ENCODE measurements at regions not wholly inside any gene's neighbourhood (a gene's known extent, or its start where the extent isn't known, plus 50 kb on each side); places are given as distances from the start of the nearest gene placed in this dataset.

DNA sequence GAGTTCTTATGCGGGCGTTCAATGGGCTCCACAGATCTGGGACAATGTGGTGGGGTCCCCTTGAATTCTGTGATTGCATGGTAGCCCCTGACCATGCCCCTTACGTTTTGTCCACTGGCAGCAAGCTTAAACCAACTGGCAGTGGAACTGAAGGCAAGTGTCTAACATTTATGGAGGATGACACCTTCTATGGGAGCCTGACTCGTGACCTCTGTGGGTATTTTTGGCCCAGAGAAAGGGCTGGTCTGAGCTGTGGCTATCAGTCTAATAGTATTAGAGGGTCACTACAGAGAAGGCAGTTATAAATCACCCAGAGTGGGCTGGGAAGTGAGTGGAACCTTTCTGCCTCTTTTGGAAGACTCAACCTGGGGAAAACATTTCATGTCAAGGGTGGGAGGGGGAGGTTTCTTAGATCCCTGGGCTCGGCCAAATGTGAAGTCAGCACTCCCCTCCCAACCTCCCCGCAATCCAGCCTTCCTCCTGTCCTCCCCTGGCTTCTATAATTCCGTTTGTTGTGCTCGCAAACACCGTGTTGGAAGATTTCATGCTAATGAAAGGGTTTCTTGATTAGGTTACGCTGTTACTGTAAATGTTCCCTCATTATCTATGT is 322.7 kb downstream of the RPS24 start:
- Histone ChIP-seq H3K9me3 (ENCODE audit: control insufficient read depth, insufficient read depth, low read length) (no peaks in the 10 kb centered on the region), H3K9ac (ENCODE audit: low read depth, low read length) (no peak overlapping the region), H3K4me3 (ENCODE audit: low read depth, low read length) (no peak overlapping the region), H3K27me3 (ENCODE audit: control insufficient read depth, insufficient read depth, low read length) (peaks cover 2% of the 10 kb centered on the region; the same call in 1 of the 2 replicates), H3K4me1 (ENCODE audit: control insufficient read depth, insufficient read depth, low read length) (peaks cover 22% of the 10 kb centered on the region), H3K36me3 (ENCODE audit: control insufficient read depth, insufficient read depth, low read length) (no peaks in the 10 kb centered on the region), H3K27ac (ENCODE audit: low read depth, low read length) (no peak overlapping the region)

DNA sequence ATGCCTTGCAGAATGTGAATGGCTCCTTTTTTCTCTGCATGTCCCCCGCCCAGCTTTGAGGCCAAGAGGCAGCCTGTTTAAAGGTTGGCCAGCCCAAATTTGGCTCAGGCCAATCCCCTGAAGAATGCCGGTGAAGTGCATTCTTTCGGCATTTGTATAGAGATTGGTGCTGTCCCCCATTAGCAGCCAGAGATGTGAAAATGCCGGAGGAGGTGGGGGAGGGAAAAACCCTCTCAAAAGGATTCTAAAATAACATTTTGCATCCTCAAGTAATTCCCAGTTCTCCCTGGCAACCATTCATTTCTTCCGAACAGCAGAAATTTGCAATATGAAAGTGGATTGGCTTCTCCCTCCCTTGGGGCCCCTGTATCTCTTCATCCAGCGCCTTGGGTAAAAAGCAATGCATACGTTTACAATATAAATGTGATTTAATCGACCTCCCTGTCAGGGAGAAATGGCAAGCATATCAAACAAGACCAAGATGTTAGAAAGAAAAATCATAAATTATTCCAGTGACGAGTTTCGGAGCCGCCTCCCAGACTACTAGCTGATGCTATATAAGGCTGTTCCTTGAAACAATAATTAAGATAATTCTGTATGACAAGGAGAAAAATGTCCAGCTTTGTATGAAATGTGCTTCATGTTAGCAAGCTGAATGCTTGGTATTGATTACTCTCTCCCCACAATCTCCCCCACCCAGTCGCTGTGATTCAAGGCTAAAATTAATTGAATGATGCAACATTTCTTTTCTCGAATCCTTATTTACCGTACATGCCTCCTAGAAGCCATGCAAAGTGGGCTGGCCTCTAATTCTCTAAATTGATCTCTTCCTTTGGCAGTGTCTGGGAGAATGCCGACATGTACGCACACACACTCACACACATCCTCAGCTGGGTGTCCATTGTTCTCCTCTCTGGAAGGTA is 323.7 kb downstream of the RPS24 start:
- H3K4me3 ChIP-seq (ENCODE audit: low read depth, low read length): no peak overlapping the region
- peak overlapping the region; percentile 26 for H3K27ac ChIP-seq (ENCODE audit: low read depth, low read length)
- H3K36me3 ChIP-seq (ENCODE audit: control insufficient read depth, insufficient read depth, low read length): no peaks in the 10 kb centered on the region
- peaks cover 22% of the 10 kb centered on the region for H3K4me1 ChIP-seq (ENCODE audit: control insufficient read depth, insufficient read depth, low read length)
- peaks cover 2% of the 10 kb centered on the region; the same call in 1 of the 2 replicates for H3K27me3 ChIP-seq (ENCODE audit: control insufficient read depth, insufficient read depth, low read length)
- H3K9ac ChIP-seq (ENCODE audit: low read depth, low read length): no peak overlapping the region
- no peaks in the 10 kb centered on the region for H3K9me3 ChIP-seq (ENCODE audit: control insufficient read depth, insufficient read depth, low read length)

DNA sequence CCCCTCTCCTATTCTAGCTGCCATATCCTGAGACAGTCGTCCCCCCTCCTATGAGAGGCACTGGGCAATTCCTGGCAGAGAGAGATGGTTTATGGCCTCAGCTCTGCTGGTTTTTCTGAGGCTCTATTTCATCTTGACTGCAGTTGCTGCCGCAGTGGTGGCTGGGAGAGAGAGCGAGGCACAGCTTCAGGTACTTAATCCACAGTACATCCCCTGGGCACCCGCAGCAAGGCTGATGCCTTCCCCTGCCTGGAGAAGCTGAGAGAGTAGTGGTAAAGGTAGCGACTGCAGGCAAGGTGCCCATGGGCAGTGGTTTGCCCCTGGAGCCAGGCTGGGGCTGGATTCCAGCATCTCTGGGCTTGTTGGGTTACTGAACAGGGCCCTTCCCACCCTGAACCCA is 324.7 kb downstream of the RPS24 start:
- Histone ChIP-seq H3K9me3 (ENCODE audit: control insufficient read depth, insufficient read depth, low read length) (no peaks in the 10 kb centered on the region), H3K9ac (ENCODE audit: low read depth, low read length) (no peak overlapping the region), H3K4me3 (ENCODE audit: low read depth, low read length) (no peak overlapping the region), H3K27me3 (ENCODE audit: control insufficient read depth, insufficient read depth, low read length) (peaks cover 2% of the 10 kb centered on the region; the same call in 1 of the 2 replicates), H3K36me3 (ENCODE audit: control insufficient read depth, insufficient read depth, low read length) (no peaks in the 10 kb centered on the region), H3K4me1 (ENCODE audit: control insufficient read depth, insufficient read depth, low read length) (peaks cover 22% of the 10 kb centered on the region), H3K27ac (ENCODE audit: low read depth, low read length) (no peak overlapping the region)

DNA sequence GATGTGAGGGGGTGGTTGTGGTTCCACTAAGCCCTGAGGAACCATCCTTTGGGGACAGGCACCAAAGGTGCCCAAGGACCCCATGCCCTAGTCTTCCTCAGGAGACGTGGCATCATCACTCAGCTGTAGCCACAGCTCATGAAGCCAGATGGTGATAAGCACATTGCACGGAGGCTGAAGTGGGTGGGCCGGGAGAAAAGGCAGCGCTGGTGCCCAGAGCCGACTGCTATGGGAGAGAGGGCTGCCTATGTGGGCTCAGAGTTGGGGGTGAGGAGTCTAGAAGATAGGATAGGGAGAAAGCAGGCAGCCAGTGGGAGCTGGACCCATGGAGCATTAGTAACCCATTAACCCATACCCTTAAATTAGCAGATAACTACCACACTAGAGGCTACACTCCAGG is 325.3 kb downstream of the RPS24 start:
- H3K27ac ChIP-seq (ENCODE audit: low read depth, low read length): no peak overlapping the region
- H3K27me3 ChIP-seq (ENCODE audit: control insufficient read depth, insufficient read depth, low read length): peaks cover 2% of the 10 kb centered on the region; the same call in 1 of the 2 replicates
- H3K36me3 ChIP-seq (ENCODE audit: control insufficient read depth, insufficient read depth, low read length): no peaks in the 10 kb centered on the region
- H3K9me3 ChIP-seq (ENCODE audit: control insufficient read depth, insufficient read depth, low read length): no peaks in the 10 kb centered on the region
- peaks cover 22% of the 10 kb centered on the region for H3K4me1 ChIP-seq (ENCODE audit: control insufficient read depth, insufficient read depth, low read length)
- H3K9ac ChIP-seq (ENCODE audit: low read depth, low read length): no peak overlapping the region
- H3K4me3 ChIP-seq (ENCODE audit: low read depth, low read length): no peak overlapping the region

DNA sequence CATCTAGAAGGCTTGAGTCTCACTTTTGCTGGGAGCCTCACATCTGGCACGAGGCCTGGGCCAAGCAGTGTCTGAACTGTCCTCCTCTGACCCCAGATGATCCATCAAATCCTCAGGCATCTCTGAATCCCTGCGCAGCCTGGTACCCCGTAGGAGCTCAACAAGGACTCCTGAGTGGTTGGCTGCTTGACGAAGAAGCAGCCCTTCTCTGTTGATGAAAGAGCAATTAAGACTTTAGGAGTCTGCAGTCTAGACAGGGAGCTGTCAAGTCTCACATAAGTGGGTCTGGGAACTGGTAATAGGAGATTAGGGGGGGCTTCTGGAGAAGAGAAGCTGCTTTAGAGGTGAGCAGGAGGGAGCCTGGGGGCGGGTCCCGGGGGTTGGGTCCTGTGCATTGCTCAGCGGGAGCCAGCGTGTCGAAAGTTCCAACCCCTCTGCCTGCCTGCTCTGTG is 326.0 kb downstream of the RPS24 start:
- H3K9me3 ChIP-seq (ENCODE audit: control insufficient read depth, insufficient read depth, low read length): no peaks in the 10 kb centered on the region
- H3K4me3 ChIP-seq (ENCODE audit: low read depth, low read length): no peak overlapping the region
- H3K4me1 ChIP-seq (ENCODE audit: control insufficient read depth, insufficient read depth, low read length): peaks cover 22% of the 10 kb centered on the region
- H3K9ac ChIP-seq (ENCODE audit: low read depth, low read length): no peak overlapping the region
- no peak overlapping the region for H3K27ac ChIP-seq (ENCODE audit: low read depth, low read length)
- no peaks in the 10 kb centered on the region for H3K36me3 ChIP-seq (ENCODE audit: control insufficient read depth, insufficient read depth, low read length)
- H3K27me3 ChIP-seq (ENCODE audit: control insufficient read depth, insufficient read depth, low read length): peaks cover 2% of the 10 kb centered on the region; the same call in 1 of the 2 replicates

DNA sequence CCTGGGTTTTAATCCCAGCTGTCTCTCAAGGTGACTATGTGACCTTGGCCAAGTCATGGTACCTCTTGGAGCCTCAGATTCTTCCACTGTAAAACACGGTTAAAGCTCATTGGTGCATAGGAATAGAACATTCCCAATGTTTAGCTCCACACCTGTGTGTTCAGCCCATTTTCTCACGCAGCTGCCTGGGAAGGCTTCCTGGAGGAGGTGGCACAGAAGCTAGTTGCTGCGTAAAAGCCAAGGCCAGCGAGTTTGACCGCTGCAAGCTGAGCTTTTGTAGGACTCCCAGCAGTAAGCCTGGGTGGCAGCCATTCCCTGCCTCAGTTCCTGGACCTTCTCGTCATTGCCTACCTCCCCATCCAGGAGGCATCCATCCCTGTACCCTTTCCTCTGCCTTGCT is 326.6 kb downstream of the RPS24 start:
- H3K9me3 ChIP-seq (ENCODE audit: control insufficient read depth, insufficient read depth, low read length): no peaks in the 10 kb centered on the region
- no peak overlapping the region for H3K27ac ChIP-seq (ENCODE audit: low read depth, low read length)
- peaks cover 22% of the 10 kb centered on the region for H3K4me1 ChIP-seq (ENCODE audit: control insufficient read depth, insufficient read depth, low read length)
- H3K27me3 ChIP-seq (ENCODE audit: control insufficient read depth, insufficient read depth, low read length): peaks cover 2% of the 10 kb centered on the region; the same call in 1 of the 2 replicates
- no peaks in the 10 kb centered on the region for H3K36me3 ChIP-seq (ENCODE audit: control insufficient read depth, insufficient read depth, low read length)
- no peak overlapping the region for H3K9ac ChIP-seq (ENCODE audit: low read depth, low read length)
- no peak overlapping the region for H3K4me3 ChIP-seq (ENCODE audit: low read depth, low read length)

DNA sequence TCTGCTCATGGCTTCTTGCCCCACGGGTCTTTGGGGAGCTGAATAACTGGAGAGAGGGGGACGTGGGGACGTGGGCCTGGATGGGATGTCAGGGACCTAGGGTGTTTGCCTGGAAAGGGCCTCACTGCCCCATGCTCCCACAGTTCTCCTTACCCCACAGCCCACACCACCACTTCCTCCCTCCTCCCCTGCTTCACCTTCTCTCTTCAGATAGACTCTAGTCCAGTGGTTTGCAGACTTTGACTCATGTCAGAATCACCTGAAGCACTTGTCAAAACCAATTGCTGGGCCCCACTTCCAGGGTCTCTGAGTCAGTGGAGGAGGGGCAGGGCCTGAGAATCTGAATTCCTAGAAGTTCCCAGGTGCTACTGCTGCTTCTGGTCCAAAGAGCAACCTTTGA is 327.4 kb downstream of the RPS24 start:
- Histone ChIP-seq H3K27ac (ENCODE audit: low read depth, low read length) (no peak overlapping the region), H3K4me3 (ENCODE audit: low read depth, low read length) (no peak overlapping the region), H3K4me1 (ENCODE audit: control insufficient read depth, insufficient read depth, low read length) (peaks cover 22% of the 10 kb centered on the region), H3K9ac (ENCODE audit: low read depth, low read length) (no peak overlapping the region), H3K9me3 (ENCODE audit: control insufficient read depth, insufficient read depth, low read length) (no peaks in the 10 kb centered on the region), H3K27me3 (ENCODE audit: control insufficient read depth, insufficient read depth, low read length) (peaks cover 2% of the 10 kb centered on the region; the same call in 1 of the 2 replicates), H3K36me3 (ENCODE audit: control insufficient read depth, insufficient read depth, low read length) (no peaks in the 10 kb centered on the region)

DNA sequence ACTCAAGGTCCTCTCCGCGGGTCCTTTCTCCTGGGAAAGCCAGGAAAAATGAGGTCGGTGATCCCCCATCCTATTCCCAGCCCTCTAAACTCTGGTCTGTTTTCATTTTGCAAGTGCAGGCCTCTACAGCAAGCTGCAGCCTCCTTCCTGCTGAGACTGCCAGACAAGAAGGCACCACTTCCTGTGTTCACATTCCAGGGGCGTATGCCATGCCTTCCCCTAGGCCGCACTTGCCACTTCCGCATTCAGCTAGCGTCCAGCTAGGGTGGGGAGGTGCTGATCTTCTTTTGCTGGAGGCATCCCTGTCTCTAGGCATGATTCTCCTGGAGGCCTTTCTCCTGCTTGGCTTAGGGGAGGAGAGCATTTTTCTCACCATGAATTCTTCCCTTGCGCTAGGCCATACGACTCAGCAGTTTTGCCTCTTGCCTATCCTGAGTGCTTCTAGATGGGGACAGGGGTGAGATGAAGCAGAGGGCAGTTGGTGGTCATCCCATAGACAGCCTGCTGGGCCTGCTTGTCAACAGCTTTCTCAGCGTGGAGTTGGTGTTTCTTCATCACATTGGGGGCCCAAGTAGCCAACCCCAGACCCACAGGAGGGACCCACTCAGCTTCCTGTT is 328.9 kb downstream of the RPS24 start:
- Histone ChIP-seq H3K27me3 (ENCODE audit: control insufficient read depth, insufficient read depth, low read length) (peaks cover 2% of the 10 kb centered on the region; the same call in 1 of the 2 replicates), H3K27ac (ENCODE audit: low read depth, low read length) (no peak overlapping the region), H3K9ac (ENCODE audit: low read depth, low read length) (no peak overlapping the region), H3K9me3 (ENCODE audit: control insufficient read depth, insufficient read depth, low read length) (no peaks in the 10 kb centered on the region), H3K36me3 (ENCODE audit: control insufficient read depth, insufficient read depth, low read length) (no peaks in the 10 kb centered on the region), H3K4me1 (ENCODE audit: control insufficient read depth, insufficient read depth, low read length) (peaks cover 9% of the 10 kb centered on the region), H3K4me3 (ENCODE audit: low read depth, low read length) (no peak overlapping the region)

DNA sequence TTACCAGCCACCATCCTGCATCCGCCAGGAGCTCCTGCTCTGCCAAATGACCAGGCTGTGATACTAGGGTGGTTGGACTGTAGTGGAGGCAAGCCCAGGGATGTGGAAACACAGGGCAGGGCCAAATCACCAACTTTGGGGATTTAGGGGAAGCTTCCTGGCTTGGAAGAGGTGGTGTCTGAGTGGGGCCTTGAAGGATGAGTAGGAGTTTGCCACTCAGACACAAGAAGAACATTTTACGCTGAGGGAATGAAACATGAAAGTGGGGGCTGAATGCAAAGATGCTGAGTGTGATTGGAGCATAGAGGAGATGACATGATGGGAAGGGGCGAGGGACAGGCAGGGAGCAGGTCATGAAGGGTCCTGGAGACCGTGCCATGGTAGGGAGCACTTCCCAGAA is 329.5 kb downstream of the RPS24 start:
- Histone ChIP-seq H3K36me3 (ENCODE audit: control insufficient read depth, insufficient read depth, low read length) (no peaks in the 10 kb centered on the region), H3K9me3 (ENCODE audit: control insufficient read depth, insufficient read depth, low read length) (no peaks in the 10 kb centered on the region), H3K27ac (ENCODE audit: low read depth, low read length) (no peak overlapping the region), H3K9ac (ENCODE audit: low read depth, low read length) (no peak overlapping the region), H3K27me3 (ENCODE audit: control insufficient read depth, insufficient read depth, low read length) (peaks cover 2% of the 10 kb centered on the region; the same call in 1 of the 2 replicates), H3K4me1 (ENCODE audit: control insufficient read depth, insufficient read depth, low read length) (peaks cover 5% of the 10 kb centered on the region; the same call in 1 of the 2 replicates), H3K4me3 (ENCODE audit: low read depth, low read length) (no peak overlapping the region)

DNA sequence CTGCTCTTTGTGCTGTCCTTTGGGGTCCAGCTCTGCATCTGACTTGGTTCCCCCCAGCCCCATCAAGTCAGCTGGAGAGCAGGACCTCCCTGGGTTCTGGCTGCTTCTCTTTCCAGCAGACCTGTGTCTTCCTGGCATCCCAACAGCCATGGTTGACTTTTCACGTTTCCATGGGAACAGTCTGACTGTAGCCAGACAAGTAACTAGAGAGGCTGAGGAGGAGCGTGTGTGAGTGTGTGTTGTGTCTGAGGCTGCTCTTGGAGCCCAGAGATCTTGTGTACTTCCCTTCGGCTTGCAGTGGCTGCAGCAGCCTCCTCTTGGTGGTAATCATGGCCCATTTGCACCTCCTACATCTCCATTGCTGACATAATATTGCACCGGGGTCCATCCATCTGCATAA is 332.0 kb downstream of the RPS24 start:
- H3K36me3 ChIP-seq (ENCODE audit: control insufficient read depth, insufficient read depth, low read length): no peaks in the 10 kb centered on the region
- no peak overlapping the region for H3K4me3 ChIP-seq (ENCODE audit: low read depth, low read length)
- H3K27ac ChIP-seq (ENCODE audit: low read depth, low read length): no peak overlapping the region
- H3K4me1 ChIP-seq (ENCODE audit: control insufficient read depth, insufficient read depth, low read length): no peaks in the 10 kb centered on the region
- peaks cover 2% of the 10 kb centered on the region for H3K27me3 ChIP-seq (ENCODE audit: control insufficient read depth, insufficient read depth, low read length)
- H3K9ac ChIP-seq (ENCODE audit: low read depth, low read length): no peak overlapping the region
- no peaks in the 10 kb centered on the region for H3K9me3 ChIP-seq (ENCODE audit: control insufficient read depth, insufficient read depth, low read length)
